HG02981 (cell line): ENCODE measurements at regions not wholly inside any gene's neighbourhood (a gene's known extent, or its start where the extent isn't known, plus 50 kb on each side); places are given as distances from the start of the nearest gene placed in this dataset.

ENCODE experiments used
- ATAC-seq: cut with Tn5 transposase; IDR thresholded peaks from one replicate; pipeline ENCODE4 v1.9.1; 2021; ENCODE audit warnings: mild to moderate bottlenecking, moderate library complexity; ENCODE audit not compliant: unreplicated experiment

DNA sequence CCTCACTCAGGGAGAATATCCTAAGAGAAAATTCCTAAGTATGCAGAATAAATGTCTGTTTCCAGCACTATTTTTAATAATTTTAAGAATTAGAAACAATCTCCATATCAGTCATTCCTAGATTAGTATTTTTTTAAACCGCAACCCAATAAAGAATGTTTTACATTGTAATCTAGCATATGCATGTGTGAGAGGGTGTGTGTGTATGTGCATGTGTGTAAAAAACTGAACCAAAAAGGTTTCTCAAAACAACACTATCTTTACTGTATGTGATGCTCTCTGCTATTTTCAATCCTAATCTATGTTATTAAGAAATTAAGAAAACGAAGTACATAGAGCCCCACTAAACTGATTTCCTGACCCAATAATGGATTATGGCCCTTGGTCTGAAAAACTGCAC lies 90.6 kb upstream of the AKIP1 start:
- ATAC-seq: no peak

- ATAC-seq: no peak
Measured at GRCh38 chr11:8822469-8822868, 88.5 kb upstream of the AKIP1 start.

DNA sequence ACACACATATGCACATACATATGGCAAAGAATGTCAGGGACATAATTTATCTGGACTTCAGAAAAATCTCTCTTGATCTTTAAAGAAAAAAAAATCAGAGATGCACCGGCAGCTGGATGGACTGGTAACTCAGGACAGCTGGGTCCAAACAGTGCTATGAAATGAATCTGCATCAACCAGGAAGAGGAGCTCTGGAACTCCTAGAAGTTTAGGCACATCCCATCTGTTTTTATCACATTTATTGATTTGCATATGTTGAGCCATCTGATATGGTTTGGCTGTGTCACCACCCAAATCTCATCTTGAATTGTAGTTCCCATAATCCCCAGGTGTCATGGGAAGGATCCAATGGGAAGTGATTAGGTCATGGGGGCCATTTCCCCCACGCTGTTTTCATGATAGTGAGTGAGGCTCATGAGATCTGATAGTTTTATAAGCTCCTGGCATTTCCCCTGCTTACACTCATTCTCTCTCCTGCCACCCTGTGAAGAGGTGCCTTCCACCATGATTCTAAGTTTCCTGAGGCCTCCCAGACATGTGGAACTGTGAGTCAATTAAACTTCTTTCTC lies 87.7 kb upstream of the AKIP1 start:
- ATAC-seq: no peak

DNA sequence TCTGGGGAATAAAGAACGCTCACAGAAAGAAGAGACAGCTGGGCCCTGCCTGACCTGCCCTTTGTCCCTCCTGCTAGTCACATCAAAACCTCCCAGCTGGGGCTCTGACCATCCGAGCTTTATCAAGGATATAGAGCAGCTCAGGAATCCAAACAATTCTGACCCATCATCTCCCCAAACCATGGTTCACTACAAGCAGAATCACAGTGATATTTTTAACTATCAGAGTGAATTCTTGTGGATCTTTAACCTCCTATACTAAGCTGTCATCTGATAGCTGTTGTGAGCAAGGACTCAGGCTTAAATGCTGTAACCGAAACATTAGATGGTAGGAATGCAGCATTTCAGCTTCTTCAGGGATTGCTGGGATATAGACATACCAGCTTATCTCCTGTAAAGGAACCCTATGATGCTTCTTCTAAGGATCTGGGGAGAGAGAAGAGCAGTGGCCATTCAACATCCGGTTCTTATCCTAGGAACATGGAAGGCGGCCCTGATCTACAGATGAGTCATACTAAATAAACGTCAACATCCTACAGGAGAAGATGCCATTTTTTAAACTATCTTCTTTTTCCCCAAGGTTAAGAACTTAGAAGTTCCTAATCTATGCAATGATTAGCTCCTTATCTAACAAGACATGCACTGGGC lies 84.7 kb upstream of the AKIP1 start:
- ATAC-seq: no peak

- ATAC-seq: no peak
Measured at GRCh38 chr11:8826901-8827560, 84.0 kb upstream of the AKIP1 start.

- no peak for ATAC-seq
Measured at GRCh38 chr11:8828046-8828445, 82.9 kb upstream of the AKIP1 start.

DNA sequence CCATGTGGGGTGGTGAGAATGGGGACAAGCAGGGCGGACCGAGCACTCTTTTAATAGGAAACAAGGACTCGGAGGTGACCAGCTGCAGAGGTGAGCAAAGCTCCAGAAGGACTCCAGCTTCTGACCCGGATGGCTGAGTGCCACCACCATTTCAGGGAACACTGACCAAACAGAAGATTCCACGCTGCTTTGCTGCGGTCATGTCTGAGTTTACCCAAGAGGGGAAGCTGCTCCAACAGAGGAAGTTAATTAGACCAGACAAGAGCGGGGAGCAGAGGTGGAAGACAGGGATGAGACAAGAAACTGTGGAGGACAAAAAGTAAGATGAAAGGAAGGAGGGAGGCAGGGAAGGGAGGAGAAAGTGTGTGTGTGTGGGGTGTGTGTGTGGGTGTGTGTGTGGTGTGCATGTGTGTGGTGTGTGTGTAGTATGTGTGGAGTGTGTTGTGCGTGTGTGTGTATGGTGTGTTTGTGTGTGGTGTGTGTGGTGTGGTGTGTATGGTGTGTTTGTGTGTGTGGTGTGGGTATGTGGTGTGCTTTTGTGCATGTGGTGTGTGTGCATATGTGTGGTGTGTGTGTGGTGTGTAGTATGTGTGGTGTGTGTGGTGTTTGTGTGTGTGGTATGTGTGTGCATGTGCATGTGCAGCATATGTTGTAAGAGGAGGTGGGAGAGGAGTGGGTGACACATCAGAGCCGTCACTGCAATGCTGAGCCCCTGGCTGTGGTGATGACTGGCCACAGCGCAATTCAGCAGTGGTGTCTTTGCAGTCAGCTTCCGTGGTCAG lies 82.2 kb upstream of the AKIP1 start:
- no peak for ATAC-seq

DNA sequence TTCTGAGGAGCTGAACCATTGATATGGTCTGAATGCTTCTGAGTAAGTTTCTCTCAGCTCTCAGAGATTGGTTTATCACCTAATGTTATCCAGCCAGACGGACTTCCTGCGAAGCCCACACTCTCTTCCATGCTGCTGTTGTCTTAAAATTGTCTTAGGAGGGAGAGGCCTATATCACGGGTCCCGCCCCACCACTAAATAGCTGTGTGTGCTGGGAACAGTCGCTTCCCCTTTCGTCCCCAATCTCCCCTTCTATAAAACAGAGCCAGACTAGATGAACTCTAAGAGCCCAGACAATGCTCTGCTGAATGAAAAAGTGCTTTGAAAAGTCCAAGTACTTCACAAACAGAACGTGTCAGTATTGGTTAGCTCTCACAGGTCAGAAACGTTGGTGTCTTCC lies 81.4 kb upstream of the AKIP1 start:
- ATAC-seq: no peak

DNA sequence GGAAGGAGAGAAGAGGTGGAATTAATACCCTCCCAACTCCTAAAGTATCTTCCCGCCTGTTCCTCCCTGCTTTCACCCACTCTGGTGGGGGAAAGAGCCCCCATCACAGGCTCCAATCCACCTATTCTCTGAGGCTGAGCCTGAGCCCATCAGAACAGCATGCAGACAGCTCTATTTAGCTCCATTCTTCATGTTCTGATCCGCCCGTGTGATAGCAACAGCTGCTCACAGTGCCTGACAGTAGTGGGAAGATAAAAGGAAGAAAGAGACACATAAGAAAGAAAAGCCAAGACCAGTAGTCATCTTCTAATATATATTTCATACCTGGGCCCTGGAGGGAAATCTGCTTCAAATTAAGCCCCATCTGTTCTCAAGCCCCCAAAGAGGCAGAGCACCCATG lies 80.3 kb upstream of the AKIP1 start:
- no peak for ATAC-seq

DNA sequence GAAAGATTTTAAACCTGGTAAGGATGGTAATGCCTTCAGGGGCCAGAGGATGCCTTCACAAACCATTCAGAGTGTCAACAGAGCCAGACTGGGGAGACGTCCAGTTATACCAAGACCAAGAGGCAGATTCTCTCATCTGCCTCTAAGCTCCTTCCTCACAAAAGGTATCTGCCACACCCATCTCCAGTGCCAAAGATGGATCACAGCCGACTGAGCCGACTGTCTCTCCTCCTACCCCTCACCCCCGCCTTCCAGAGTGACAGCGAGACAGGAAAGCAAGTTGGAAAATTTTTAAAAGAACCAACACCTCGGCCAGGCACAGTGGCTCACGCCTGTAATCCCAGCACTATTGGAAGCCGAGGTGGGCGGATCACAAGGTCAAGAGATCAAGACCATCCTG lies 79.1 kb upstream of the AKIP1 start:
- no peak for ATAC-seq

DNA sequence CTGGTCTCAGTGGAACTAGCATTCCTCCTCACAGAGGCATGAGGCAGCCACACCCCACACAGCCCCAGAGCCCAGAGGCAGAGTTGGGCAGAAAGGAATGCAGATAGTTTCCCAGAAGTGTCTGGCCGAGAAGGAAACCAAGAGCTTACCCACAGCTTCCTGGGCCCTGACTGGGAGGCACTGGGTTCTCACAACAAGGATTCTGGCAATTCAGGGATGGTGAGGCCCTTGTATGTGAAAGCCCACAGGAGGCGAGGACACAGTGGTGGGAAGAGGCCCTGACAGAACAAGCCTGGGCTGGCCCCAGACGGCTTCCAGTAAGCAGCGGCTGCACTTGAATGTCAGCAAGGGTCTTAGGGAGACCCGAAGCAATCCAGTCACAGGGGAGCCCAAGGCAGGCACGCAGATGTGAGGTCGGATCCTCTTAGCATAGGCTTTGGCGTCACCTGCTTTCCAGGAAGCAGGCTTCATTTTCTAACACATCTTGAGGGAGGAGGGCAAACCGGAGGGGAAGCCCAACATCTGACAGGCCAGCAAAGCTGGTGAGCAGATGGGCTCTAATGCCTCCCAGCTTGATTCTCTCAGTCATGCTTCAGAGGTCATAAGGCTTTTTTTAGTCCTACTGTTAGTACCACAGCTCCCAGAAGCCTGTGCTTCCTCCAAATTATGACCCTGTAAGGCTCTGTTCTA lies 78.3 kb upstream of the AKIP1 start:
- ATAC-seq: peak; percentile 61

- no peak for ATAC-seq
Measured at GRCh38 chr11:8833568-8834315, 77.2 kb upstream of the AKIP1 start.

GRCh38 chr11:8834379-8834778 lies 76.6 kb upstream of the AKIP1 start:
- ATAC-seq: no peak

GRCh38 chr11:8838248-8838647 lies 72.7 kb upstream of the AKIP1 start:
- no peak for ATAC-seq

GRCh38 chr11:8839306-8839956 lies 71.6 kb upstream of the AKIP1 start:
- ATAC-seq: no peak

- ATAC-seq: no peak
Measured at GRCh38 chr11:8839957-8840945, 70.7 kb upstream of the AKIP1 start.

- ATAC-seq: no peak
Measured at GRCh38 chr11:8841899-8842298, 69.1 kb upstream of the AKIP1 start.

- no peak for ATAC-seq
Measured at GRCh38 chr11:8858808-8859207, 52.2 kb upstream of the AKIP1 start.
